GM12872 (cell line): ENCODE measurements at regions not wholly inside any gene's neighbourhood (a gene's known extent, or its start where the extent isn't known, plus 50 kb on each side); places are given as distances from the start of the nearest gene placed in this dataset.

Experiments used
- TF ChIP-seq, protein P1 (sequence below): IDR thresholded peaks from 3 replicates; pipeline ENCODE4 v1.5.1; 2011; ENCODE audit warnings: low read depth, mild to moderate bottlenecking, low read length, moderate library complexity; ENCODE audit not compliant: insufficient read depth

DNA sequence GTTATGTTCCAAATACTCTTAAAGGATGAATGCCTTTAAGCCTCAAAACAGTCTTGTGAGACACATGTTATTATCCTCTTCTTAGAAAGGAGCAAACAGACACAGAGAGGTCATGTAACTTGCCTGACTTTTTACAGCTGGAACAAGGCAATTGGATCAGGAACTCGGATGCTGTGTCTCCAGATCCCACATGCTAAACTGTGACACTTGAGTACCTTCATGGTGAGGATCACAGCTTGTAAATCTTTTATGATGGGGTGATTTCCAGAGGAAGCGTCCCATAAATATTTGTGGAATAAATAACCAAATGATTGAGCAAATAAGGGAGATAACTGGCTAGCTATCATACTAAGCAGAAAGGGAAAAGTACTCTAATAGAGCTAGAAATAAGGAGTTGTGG is 171.2 kb downstream of the C11orf91 start:
- TF ChIP-seq, protein P1, sequence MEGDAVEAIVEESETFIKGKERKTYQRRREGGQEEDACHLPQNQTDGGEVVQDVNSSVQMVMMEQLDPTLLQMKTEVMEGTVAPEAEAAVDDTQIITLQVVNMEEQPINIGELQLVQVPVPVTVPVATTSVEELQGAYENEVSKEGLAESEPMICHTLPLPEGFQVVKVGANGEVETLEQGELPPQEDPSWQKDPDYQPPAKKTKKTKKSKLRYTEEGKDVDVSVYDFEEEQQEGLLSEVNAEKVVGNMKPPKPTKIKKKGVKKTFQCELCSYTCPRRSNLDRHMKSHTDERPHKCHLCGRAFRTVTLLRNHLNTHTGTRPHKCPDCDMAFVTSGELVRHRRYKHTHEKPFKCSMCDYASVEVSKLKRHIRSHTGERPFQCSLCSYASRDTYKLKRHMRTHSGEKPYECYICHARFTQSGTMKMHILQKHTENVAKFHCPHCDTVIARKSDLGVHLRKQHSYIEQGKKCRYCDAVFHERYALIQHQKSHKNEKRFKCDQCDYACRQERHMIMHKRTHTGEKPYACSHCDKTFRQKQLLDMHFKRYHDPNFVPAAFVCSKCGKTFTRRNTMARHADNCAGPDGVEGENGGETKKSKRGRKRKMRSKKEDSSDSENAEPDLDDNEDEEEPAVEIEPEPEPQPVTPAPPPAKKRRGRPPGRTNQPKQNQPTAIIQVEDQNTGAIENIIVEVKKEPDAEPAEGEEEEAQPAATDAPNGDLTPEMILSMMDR: no peak

DNA sequence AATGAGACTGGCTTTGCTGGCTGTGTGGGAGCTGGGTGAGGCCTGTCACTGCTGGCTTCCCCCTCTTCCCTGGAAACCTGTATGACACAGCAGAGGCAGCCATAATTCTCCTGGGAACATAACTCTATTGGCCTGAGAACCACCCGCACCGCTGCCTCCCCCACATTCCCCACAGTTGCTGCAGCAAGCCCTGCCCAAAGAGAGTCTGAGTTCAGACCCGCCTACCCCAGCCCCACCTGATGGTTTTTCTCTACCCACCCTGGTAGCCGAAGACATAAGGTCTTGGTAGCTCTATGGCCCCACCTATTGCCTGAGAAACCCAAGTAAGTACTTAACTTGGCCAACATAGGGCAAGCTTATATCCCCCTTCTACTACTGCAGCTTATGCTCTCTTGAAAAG is 174.8 kb downstream of the C11orf91 start:
- TF ChIP-seq, protein P1: no peak

DNA sequence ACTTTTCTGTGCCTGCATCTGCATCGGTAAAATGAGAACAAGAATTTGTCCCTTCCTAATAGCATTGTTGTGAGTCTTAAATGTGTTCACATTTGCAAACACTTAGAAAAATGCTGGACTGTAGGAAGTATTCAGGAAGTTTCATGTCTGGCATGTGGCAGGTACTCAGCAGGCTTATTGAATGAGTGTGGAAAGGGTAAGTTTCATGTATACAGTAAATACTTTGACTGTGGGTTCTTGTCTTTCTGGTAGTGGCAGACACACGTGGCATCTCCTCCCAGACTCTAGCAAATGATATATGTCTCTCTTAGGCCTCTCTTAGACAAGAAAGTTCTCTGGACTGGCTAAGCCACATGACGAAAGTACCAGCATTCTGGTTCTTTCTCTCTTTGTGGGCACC is 179.2 kb downstream of the C11orf91 start:
- TF ChIP-seq, protein P1: no peak

DNA sequence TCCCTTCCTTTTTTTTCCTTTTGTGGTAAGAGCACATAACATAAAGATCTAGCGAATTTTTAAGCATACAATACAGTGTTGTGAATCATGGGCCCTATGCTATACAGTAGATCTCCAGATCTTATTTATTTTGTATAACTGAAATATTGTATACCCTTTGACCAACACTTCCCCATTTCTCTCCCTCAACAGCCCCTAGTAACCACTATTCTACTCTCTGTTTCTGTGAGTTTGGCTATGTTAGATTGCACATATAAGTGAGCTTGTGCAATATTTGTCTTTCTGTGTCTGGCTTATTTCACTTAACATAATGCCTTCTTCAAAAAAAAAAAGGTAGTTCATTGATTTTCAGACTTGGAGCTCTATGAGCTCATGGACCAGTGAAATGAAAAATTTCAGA is 180.5 kb downstream of the C11orf91 start:
- TF ChIP-seq, protein P1: no peak

GRCh38 chr11:33515347-33515746 is 185.3 kb downstream of the C11orf91 start:
- TF ChIP-seq, protein P1: no peak

- TF ChIP-seq, protein P1: no peak
These were observed 186.3 kb downstream of the C11orf91 start for GRCh38 chr11:33514079-33514925.

DNA sequence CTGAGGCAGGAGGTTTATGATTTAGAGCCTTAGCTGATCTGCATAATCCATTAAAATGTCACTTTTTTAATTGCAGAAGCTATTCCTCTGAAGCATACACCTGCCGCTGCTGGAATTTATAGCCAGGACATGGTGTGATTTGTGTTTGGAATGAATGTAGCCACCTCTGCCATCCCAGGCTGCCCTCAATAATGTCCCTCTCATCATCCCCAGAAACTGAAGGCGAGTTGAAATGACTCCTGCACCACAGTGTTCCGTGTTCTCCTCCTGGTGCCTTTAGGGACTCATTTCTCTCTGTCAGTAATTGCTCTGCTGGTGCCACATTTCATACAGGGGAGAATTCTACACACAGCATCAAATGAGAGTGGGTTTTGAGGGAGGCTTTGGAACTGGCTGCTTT is 191.0 kb downstream of the C11orf91 start:
- TF ChIP-seq, protein P1: no peak

DNA sequence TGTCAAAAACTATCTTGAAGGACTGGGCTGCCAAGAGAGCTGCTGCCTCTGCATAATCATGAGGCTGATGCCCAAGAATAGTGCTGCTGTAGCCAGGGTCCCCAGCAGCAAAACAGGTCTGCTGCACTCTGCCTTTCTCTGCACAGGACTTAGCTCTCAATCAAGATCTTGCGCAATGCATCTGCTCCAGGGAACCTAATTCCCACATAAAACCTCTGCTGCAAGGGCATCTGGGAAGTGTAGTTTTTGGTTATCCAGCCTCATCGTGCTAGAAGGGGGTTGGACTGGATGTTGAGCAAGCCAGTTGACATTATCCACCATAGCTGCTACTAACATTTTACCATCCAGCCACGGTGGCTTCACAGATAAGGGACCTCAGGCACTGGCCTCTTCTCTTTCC is 192.7 kb downstream of the C11orf91 start:
- TF ChIP-seq, protein P1: no peak
